HK-2 (cell line): ENCODE measurements at regions not wholly inside any gene's neighbourhood (a gene's known extent, or its start where the extent isn't known, plus 50 kb on each side); places are given as distances from the start of the nearest gene placed in this dataset.
"Not testable (repeated sequence)": the region's sequence is repeated elsewhere in the genome, so short reads cannot be mapped to it uniquely, and the experiment has no call there.

Experiments used
- DNase-seq: peaks from one replicate; pipeline ENCODE4 v3.0.0-alpha.2; 2018; ENCODE audit not compliant: unreplicated experiment

DNA sequence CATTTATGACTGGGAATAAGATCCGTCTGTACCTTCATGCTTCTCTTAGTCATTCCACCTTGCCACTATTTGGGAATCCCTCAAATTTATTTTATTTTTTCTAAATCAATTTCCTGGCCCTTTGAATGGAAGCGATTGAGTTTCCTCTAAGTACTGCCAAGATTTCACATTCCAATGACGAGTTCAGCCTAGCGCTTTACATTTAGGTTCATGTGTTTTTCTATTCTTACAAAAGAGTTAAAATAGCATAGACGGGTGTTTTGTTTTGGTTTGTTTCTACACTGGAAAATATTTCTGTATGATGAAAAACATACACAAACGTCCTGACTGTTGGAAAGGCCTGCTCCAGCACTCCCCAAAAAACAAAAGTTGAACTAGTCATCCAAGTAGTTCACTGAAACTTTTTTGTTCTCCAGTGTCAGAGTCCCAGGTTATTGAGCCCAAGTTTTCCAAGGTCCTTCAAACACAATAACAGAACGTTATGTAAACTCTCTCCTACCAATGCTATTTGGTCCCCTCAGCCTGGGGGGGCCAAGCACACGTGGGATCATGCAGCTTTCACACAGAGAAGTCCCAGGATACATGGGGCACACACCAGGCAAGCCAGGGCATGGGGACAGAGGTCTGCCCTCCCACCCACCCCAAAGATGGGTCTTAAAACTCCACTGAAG is 74.8 kb upstream of the FOXN3 start:
- no peak for DNase-seq

DNA sequence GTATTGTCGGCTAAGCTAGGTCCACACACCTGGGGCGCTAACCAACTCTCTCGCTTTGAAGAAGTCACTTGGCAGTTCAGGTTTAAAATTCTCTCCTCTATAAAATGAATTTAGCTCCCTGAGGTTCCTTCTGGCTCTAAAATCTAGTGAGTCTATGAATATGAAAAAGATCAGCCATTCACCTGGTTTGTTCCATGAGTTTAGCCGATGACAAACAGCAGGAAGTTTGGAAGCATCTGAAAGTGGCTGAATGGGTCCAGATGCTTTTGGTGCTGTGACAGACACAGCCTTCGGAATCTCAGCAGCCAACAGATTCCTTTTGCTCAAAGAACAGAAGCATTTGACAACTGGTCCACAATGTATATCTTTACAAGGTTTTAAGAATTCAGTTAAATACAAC is 73.4 kb upstream of the FOXN3 start:
- DNase-seq = no peak

DNA sequence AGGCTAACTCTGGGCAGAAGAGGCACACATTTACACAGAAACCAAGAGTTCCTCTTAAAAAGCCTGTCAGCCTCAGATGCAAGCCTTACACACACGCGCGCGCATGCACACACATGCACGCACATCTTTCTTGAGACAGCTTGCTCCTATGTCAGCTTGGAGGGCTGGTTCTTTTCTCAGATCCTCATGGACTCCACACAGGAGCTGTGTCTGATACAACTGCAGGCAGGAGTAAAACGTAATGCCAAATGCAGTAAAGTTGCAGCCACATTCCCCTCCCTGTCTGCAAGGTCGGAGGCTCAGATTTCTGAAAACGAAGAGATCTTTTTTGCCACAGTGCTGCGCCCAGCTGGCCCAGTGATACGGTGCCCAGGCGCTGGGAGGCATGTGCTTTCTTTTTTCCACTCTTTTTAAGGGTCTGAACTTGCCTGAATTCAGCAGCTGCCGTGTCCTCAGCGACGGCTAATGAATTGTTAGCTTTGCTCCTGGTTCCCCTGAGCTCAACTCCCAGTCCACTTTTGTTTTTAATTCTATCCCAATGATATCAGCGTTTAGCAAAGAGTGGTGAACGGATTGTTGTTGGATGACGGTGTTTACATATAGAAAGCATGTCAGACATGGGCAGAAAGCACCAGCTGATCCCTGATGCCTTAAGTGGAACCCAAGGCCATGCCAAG is 72.9 kb upstream of the FOXN3 start:
- no peak for DNase-seq

GRCh38 chr14:89486961-89487360 is 69.9 kb upstream of the FOXN3 start:
- DNase-seq = no peak

- no peak for DNase-seq
Measured at GRCh38 chr14:89486505-89486904, 69.5 kb upstream of the FOXN3 start.

DNA sequence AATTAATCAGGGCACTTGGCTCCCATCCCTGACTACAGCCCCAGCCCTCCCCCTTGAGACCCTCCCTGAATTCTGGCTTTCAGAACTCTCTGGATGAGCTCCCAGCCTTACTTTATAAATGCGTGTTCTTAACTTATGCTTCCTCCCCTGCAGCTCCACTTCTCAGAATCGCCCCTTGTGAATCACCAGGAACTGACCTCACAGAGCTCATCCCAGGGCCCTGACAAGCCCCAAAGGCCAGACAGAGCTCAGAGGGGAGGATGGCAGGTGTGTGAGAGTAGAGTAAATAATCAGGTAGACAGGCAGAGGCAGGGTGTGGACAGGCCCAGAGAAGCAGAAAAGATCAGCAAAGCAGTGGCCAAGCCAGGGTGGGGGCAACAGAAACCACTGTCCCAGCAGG is 68.2 kb upstream of the FOXN3 start:
- no peak for DNase-seq

- no peak for DNase-seq
Measured at GRCh38 chr14:89484051-89484844, 67.2 kb upstream of the FOXN3 start.

- no peak for DNase-seq
Measured at GRCh38 chr14:89481196-89481595, 64.2 kb upstream of the FOXN3 start.

DNA sequence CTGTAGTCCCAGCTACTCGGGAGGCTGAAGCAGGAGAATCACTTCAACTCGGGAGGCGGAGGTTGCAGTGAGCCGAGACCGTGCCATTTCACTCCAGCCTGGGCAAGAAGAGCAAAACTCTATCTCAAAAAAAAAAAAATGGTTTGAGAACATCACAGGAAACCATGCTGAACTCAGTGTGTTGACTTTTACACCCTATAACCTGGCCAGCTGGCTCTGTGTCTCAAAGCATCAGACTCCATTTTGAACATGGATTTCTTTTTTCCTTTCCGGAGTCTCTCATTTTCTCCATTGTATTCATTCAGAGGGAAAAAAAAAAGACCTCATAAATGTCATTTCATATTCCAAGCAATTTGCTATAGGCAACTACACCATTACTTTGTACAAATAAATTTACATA is 63.2 kb upstream of the FOXN3 start:
- DNase-seq = no peak

DNA sequence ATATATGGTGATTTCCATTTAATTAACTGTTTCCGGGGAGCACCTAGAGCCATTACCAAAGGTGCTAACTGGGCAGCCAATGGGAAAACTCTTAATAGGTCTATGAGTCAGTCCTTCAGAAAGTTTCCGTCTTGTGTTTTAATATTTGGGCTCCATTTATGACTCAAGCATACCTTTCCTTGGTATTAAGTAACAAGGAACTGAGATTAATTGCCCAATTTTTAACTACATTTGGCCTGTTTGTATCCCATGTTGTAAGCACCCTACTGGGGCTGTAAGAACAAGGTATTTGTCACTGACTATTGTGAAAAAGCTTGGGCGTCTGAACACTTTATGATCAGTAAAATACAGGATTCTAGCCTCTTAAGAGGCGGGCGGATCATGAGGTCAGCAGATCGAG is 62.8 kb upstream of the FOXN3 start:
- no peak for DNase-seq

DNA sequence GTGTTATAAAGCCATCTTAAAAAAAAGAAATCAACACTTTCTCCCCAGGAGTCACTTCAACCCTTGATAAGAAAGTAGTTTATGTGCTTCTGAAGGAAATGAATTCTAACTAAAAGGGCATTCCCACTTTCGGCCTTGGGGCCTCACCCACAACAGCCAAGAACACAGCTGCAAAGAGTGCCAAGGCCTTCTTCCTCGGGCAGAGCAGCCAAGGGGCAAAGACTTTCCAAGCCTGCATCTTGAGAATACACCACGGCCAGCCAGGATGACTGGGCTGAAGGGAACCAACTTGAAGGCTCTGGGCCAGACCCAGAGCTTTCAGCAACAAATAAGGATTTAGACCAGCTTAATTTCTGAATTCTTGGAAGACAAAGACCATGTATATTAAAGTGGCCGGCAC is 60.4 kb upstream of the FOXN3 start:
- DNase-seq = no peak

DNA sequence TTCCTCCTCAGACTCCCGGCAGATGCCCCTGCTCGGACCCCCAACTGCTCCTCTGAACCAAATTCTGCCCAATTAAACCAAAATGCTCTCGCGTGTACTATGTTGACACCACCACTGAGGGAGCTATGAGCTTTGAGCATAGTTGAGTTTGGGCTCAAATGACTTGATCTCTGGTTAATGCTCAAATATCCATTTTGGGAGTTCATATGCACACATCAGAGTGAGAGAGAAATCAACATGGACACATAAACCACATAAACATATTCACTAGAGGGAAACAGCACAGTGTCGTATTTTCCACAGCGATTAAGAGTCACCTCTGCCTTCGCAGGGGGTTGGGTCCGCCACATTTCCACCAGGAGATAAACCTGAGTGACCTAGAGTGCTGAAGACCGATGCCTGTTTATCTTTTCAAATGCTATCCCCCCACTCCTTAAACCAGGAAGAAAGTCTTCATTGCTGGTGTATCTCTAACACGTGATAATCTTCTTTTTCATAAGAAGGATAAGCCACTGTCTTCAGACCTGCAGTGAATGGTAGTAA is 59.4 kb upstream of the FOXN3 start:
- no peak for DNase-seq

DNA sequence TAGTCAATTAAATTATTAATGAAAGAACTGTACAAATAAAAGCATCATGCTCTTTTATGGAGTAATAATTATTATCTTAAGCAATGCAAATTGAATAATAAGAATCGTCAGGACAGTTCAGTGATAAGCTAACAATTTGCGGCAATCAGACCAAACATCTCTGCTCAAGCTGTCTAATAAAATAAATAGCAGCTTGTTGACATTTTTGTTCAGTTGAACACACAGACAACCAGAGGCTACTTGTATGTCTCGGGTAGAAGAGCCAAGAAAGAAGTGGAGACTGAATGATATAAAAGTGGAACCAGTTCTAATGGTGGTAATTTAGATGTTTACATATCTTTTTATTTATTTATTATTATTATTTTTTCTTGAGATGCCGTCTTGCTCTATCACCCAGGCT is 57.4 kb upstream of the FOXN3 start:
- no peak for DNase-seq

DNA sequence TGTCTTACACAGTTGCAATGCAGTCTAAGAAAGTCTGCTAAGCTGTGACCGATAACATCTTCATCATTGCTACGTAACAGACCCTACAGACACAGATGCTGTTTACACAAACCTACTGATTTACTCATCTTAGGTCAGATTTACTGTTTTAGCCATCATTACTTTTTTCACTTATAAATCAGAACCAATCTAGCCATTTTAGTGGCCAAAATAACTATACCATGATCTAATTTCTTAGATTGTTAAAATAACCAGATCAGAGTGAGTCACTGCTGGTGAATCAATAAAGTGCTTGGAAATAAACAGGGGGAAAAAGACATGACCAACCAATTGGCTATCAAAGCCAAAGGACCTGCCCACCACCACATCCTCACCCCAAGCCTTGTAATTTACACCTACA is 57.0 kb upstream of the FOXN3 start:
- DNase-seq = no peak

GRCh38 chr14:89473569-89473968 is 56.5 kb upstream of the FOXN3 start:
- DNase-seq = no peak

DNA sequence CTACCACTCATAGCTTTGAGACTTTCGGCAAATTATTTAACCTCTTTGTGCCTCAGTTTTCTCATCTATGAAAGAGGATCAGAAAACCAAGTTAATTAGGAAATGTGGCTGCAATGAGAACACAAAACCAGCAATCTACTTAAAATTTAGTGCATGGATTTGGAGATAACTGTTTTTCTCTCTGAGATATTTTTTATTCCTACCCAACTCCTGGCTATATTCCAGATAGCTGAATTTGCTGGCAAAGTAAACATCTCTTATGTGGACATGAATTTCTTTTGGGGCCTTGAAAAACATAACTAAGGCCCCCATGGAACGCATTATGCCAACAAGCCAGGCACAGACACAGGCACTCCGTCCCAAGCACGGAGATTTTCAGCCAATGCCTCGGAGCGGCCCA is 53.4 kb upstream of the FOXN3 start:
- no peak for DNase-seq

- no peak for DNase-seq
Measured at GRCh38 chr14:89469210-89470198, 52.5 kb upstream of the FOXN3 start.

DNA sequence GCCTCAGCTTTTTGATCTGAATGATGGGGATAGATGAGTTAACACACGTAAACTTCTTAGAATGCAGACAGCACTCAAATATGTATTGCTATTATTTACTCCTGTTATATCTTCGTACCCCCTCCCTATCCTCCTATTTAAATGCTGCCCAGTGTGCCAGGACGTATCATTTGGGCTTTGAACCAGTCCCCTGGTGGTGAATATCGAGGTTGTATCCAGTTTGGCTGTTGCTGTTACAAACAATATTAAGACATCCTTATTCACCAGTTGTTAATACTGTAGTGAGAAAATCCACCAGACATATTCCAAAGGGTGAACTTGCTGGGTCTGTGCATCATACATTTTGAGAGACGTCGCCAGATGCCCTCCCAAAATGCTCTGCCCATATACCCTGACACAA is 51.5 kb upstream of the FOXN3 start:
- DNase-seq = no peak

GRCh38 chr14:89468030-89468429 is 51.0 kb upstream of the FOXN3 start:
- not testable (repeated sequence) for DNase-seq

- no peak for DNase-seq
Measured at GRCh38 chr14:89466944-89467343, 49.9 kb upstream of the FOXN3 start.
